Neural progenitor cell (in vitro differentiated cells): ENCODE measurements at regions not wholly inside any gene's neighbourhood (a gene's known extent, or its start where the extent isn't known, plus 50 kb on each side); places are given as distances from the start of the nearest gene placed in this dataset.

Experiments used
- CTCF ChIP-seq: fragments of 200-600 bp; sonication (generic); IDR thresholded peaks from 2 replicates; pipeline ENCODE4 v1.5.1; 2017; ENCODE audit warnings: antibody characterized with exemption, mild to moderate bottlenecking
- EZH2 ChIP-seq: fragments of 200-600 bp; sonication (generic); IDR thresholded peaks from 2 replicates; pipeline ENCODE4 v1.6.1; 2017; ENCODE audit warnings: antibody characterized with exemption, mild to moderate bottlenecking, moderate library complexity
- EZH2phosphoT487 ChIP-seq: fragments of 200-600 bp; sonication (generic); IDR thresholded peaks from 2 replicates; pipeline ENCODE4 v1.6.1; 2017; ENCODE audit warnings: antibody characterized with exemption

GRCh38 chr15:96220657-96221056, 109.8 kb upstream of the NR2F2 start:
- TF ChIP-seq CTCF = no peak
- no peak for TF ChIP-seq EZH2phosphoT487
- no peak for TF ChIP-seq EZH2
